ENCODE measurements at regions not wholly inside any gene's neighbourhood (a gene's known extent, or its start where the extent isn't known, plus 50 kb on each side); places are given as distances from the start of the nearest gene placed in this dataset.
"Not testable (repeated sequence)": the region's sequence is repeated elsewhere in the genome, so short reads cannot be mapped to it uniquely, and the experiment has no call there.

DNA sequence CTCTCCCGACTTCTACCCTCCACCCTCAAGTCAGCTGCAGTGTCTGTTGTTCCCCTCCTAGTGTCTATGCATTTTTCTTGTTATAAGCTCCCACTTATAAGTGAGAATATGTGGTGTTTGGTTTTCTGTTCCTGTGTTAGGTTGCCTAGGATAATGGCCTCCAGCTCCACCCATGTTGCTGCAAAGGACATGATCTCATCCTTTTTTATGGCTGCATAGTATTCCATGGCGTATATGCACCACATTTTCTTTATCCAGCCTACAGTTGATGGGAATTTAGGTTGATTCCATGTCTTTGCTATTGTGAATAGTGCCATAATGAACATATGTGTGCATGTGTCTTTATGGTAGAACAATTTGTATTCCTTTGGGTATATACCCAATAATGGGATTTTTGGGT is 80.7 kb downstream of the SPTSSA start:
- DNase-seq, result not testable (repeated sequence)

DNA sequence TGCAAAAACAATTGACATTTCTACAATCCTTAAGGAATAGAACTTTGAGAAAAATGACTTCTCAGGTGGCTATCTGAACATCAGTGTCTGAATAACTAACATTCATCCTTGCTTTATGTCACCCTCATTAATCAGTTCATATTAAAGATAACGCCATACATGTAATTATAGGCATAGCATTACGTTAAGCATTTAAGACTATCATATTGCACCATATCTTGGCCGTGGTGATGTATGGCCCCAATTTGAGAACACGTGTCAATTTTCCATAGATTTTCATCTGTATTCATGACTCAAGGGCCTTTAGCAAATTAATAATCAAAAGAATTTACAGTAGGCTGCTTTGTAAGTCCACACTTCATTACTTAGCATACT is 81.6 kb downstream of the SPTSSA start:
- DNase-seq, result no peak

DNA sequence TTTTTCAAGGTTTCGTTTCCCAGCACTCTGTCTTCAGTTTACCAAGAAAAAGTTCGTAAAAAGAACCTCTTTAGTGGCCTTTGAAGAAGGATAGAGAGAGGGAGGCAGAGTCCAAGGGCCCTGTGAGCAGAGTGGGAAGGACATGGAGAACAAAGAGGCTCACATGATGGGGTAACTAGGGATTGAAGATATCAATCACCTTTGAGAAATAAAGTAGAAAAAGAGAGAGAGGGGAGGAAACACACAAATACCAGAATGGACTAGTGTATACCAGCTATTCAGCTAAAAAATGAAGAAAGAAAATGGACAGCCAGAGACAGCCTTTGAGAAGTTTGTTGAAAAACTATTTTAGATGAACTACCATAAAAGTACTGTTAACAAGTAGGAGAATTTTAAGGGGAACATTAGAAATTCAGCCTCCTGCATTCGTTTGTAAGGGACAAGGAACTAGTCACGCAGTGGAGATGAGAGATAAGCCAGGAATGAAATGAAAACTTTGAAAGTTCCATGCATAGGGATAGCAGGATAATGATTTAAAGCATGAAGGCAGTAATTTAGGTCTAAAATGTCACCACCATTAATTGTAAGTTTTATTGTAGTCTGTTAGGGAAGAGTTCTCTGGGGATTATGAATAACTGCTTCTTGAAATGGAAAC is 82.1 kb downstream of the SPTSSA start:
- DNase-seq, result no peak

DNA sequence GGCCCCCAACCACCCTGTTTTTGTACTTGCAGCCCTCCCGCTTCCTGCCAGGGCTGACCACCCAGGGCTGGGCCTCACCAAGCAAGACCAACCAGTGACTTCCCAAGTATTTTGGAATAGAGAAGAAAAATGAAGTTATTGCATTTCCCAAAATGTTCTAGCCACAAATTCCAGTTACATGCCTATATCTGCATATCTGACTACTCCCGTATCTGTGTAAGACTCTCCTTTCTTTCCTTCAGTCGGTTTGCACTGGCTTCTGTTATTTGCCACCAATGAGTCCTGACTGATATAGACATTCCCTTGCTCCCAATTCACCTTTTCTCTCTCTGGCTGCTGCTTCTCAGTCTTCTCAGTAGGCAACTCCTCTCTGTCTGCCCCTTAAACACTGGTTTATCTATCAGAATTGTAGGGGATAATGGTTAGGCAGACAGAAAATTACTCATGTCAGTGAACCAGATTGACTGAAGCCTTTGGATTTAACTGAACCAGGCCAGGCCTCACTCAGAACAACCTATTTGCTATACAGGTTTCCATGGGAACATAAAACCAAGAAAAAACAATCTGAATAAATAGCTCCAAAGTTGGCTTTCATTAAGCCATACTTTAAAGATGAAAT is 85.3 kb downstream of the SPTSSA start:
- DNase-seq, result no peak

DNA sequence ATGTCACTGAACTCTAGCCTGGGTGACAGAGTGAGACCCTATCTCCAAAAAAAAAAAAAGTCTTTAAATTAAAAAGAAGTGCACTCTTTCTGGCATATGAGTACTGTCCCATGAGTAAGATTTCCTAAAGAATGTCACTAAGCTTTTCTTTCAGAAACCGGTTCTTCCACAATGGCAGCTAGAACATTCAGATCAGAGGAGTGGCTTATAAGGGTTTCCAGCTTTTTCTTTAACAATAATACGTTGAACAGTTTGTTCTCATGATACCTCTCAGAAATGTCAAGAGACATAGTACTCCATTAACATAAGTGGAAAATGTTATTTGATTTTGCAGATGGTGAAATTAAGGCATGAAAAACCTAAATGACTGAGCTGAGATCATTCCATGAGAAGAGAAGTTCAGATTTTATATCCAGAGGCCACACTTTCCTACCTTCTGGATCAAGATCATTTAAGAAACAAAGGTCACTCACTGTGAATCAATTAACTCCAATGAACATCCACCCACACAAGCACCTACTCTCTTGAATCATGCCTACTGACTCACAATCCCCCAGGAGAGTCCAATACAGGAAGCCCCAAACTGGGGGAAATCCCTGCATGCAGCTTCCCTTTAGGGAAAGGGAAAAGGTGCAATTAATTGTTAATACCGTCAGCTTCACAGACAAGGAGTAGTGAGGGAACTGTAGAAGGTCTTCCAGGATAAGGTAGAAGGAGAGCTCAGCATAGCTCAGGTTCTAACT is 86.9 kb downstream of the SPTSSA start:
- no peak for DNase-seq

DNA sequence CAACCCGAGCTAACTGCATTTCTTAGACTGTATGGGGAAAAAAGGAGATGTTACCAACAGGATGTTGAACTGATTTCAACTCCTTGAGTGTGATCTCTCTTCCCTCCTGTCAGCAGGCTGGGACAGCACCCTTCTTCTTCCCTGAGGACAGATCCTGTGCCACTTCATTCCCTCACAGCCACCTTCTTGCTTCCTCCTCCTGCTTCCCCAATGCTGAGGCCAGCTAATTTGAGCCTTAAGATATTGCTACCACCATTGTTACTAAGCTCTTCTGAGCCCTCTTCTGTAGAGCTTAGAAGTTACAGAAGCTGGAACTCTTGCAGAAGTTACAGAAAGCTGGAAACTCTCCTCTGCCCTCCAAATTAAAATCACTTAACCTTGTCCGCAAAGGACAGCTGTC is 88.8 kb downstream of the SPTSSA start:
- DNase-seq, result no peak

DNA sequence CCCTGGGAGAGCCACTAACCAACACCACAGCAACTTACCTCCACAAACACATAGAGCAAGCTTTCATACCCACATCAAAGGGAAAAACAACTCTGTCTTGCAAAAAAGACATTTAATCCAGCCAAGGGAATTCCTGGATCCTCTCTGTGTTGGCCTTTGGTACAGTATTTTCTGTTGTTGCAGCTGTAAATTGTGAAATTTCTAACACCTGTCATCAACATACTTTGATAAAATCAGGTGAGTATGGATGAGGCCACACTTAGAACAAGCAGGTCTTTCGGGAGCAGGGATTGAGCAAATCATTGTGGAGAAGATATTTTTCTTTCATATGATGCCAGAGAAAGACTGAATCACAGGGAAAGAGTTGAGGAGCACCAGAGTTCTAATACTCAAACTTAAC is 89.3 kb downstream of the SPTSSA start:
- no peak for DNase-seq

DNA sequence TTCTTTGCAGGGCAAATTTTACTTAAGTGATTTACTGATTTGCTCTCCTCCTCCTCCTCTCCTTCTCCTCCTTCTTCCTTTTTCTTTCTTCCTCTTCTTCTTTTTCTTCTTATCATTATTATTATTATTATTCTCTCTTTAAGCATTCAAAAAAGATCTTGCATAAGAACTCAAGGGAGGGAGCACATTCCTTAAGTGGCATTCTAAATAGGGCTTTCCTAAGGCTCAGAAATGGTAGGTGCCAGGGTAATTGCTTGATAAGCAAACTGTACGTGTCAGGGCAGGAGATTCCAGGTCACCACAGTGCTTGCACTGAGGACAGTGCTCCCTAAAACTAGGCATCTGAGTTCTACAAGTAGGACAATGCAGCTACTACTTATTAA is 92.4 kb downstream of the SPTSSA start:
- DNase-seq, result no peak

DNA sequence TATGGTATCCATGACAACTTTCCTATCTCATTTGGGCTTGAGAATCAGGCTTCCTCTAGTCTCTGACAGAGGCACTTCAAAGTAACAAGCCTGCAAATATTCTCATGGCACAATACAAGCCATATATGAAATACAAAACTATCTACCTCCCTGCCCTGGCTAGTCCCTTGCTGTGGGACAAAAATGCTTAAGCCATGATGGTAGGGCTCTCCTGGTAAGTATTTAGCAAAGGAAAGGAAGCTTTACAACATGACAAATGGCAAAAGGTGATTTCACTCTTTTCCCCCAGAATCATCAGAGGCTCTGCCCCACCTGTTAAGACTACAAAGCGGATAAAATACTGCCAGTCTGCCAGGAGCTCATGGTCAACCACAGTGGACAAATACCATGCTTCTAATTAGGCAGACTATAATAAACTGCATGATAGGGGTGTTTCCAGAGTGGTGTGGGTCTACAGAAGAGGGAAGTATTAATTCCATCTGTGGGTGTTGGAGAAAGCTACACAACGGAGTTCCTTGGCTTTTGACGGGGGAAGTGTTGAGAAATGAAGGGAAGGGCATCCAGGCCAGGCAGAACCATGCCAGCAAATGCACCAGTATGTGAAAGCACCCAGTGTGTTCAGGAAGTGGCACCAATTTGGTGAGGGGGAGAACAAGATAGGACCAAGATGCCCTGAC is 92.9 kb downstream of the SPTSSA start:
- no peak for DNase-seq

DNA sequence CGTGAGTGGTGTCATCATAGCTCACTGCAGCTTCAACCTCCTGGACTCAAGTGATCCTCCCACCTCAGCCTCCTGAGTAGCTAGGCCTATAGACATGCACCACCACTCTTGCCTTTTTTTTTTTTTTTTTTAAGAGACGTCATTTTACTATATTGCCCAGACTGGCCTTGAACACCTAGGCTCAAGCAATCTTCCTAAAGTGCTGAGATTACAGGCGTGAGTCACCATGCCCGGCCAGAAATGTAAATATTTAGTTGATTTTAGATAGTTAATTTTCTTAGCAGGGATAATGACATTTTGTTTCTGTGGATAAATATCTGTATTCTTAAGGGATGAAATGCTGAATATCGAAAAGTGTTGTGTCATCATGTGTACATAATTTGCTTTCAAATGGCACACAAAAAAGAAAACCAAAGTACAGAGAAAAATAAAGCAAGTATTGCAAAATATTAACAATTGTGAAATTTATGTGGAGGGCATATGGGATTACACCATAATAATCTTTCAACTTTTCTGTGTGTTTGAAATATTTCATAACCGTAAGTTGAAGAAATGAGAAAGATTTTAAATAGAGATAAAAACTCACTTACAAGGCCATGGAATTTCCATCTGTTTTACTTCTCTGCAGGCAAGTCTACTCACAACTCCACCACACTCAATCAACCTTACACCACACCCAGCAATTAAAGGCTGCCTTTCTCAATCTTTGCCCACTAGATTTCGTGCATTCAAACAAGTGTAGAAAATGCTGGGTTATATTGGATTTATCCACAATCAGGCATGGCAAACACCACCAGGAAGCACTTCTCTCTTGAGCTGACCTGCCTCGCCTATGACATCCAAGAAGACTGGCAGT is 93.7 kb downstream of the SPTSSA start:
- DNase-seq, result peak; percentile 55

DNA sequence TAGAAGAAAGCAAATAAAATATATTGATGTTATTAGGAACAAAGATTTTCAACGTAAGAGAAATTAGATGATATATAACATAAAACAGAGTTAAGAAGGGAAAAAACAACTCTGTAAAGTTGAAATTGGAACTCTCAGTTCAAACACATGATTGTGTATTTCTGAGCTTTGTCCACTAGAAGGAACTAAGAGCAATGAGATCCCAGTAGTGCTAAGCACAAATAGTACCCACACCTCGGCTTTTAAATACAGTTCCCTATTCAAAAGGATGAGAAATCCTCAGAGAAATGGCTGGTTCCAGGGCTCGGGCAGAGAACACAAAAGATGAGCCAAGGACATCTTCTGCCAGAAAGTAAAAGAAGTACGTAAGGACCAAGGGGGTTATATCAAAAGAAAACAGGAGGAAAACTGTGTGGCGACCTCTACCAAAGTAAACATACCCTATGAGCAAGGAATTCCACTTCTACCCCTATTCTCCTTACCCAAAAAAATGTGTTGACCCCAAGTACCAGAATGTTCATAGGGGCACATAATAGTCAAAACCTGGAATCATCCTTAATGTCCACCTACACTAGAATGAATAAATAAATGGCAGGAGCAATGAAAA is 96.6 kb downstream of the SPTSSA start:
- DNase-seq, result no peak

DNA sequence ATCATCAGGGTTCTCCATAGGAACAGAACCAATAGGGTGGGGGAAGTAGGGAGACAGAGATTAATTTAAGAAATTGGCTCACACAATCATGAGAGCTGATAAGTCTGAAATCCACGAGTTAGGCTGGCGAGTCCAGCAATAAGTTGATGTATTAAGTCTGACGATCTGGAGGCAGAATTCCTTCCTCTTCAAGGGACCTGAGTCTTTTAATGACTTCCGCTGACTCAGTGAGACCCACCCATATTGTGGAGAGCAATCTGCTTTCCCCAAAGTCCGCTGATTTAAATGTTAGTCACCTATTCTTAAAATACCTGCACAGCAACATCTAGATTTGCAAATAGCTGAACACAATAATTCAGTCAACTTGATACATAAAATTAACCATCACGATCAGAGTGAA is 97.8 kb downstream of the SPTSSA start:
- no peak for DNase-seq

DNA sequence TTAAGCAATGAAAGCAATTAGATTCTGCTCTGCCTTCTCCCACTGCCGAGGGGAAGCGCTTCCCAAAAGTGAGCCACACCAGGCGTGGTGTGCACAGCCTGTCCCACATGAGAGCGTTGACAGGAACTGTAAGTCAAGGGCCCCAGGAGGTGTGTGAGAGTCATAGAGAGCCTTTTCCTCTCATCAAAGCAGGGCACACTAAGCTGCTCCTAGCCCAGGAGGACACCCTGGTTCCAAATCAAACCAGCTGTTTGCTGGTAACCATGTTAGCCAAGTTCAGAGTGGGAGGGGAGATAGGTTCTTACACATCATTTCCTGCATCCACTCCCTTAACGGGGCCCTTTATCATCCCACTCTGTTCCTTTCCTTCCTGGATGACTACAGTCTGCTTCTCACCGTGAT is 98.3 kb downstream of the SPTSSA start:
- DNase-seq, result no peak

DNA sequence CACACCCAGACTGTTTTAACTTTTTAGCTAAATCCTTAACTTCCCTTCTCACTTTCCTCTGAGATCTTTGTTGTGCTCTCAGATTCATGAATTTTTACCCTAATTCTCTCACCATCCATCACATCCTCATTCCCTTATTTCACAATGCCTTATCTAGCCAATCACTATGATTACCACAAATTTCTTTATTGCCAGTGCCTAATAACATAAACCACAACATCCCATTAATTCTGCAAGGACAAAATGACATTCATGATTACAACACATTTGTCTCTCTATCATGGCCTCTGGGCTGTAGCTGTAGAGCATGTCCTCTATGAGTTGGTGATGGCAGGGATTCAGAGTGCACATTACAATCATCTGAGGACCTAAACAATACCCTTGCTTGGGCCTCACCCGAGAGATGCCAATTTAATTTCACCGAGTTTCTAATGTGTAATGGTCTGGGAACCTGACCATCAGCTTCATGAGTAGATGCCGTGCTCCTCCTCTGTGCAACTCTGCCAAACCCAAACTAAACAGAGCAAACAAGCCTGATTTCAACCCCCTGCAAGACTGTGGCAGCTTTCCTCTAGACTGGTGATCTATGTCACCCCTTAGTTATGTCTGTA is 99.3 kb downstream of the SPTSSA start:
- no peak for DNase-seq

DNA sequence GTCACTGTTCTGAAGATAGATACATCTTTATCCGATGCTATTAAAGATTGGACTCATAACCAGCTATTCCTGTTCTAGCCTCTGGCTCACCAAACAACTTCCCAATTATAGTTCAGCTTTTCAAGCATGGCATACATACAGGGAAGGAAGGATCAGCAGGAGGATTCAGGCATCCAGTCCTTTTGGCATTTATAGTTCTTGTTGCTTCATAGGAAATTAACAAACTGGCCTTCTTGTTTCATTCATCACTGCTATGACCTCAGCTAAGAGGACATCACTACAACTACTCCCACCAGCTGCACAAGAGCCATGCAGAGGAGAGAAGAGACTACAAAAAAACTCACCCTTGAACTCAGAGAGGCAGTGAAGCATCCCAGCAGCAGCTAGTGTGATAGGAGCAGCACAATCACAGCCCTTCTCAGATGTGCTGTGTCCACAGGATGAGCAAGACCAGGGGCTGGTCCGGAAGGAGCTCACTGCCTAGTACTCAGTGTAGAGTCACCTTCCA is 100.5 kb downstream of the SPTSSA start:
- no peak for DNase-seq

DNA sequence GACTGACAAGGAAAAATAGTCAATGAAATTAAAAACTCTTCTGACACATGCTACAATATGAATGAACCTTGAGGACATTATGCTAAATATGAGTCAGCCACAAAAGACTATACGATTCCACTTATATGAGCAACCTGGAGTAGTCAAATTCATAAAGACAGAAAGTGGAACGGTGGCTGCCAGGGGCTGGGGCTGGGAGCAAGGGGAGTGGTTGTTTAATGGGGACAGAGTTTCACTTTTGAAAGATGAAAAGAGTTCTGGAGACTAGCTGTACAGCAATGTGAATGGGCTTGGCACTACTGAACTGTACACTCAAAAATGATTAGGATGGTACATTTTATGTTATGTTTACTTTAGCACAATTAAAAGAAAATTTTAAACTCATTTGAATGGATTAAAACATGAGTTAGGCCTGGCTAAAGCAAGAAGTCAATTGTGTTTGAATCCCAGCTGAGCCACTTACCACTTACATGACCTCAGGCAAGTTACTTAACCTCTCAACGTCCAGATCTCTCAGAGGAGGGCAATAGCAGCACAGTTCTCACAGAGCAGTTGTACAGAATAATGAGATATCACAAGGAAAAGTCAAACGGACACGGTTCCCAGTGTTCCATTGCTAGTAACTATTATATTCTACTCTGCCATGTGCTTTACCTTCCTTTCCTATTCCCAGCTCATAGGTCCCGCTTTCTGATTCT is 102.5 kb downstream of the SPTSSA start:
- DNase-seq, result no peak

DNA sequence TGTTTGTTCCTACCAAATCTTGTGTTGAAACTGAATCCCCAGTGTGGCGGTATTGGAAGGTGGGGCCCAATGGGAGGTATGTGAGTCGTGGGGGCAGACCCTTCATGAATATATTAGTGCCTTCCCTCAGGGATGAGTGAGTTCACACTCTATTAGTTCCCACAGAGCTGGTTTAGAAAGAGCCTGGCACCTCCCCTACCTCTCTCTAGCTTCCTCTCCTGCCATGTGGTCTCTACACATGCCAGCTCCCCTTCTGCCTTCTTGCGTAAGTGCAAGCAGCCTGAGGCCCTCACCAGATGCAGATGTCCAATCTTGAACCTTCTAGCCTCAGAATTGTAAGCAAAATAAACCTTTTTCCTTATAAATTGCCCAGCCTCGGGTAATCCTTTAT is 105.8 kb downstream of the SPTSSA start:
- DNase-seq, result no peak

DNA sequence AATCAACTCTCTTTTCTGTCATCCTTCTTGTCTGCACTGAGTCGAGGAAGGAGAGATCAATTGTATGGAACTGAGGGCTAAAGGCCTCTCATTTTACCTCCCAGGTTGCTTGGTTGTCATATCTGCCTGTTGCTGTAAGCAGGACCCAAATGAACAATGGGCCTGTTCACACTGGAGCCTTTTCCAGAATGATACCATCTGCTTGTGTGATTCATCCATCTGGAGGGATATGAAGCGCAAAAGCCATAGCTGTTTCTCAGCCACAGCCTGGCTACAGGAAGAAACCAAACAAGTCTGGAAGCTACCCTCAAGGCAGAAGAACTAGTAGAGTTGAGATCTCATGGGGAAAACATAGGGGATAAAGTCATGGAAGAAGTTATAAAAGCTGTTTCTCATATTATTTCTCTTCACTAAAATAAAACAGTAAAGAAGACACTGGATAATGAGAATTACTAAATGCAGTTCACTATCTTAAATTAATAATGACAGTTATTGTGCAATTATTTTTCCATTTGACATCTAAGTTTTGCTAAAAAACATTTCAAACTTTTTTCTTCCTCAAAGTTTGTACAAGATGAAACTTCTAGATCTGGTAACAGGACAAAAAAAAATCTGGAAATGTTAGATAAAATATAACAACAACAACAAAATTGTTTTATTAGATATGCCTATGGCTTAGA is 106.3 kb downstream of the SPTSSA start:
- DNase-seq, result peak; percentile 5

DNA sequence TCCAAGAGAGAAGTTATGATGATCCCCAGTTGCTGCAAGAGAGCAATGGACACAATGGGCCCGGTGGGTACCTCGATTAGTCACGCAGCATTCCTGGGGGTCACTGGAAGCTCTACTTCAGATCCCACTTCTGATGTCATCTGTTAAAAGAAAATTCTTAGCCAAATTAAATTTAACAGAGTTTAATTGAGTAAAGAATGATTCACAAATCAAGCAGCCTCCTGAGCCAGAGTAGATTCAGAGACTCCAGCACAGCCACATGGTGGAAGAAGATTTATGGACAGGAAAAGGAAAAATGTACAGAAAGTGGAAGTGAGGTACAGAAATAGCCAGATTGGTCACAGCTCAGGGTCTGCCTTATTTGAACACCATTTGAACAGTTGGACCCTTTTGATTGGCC is 107.5 kb downstream of the SPTSSA start:
- no peak for DNase-seq

DNA sequence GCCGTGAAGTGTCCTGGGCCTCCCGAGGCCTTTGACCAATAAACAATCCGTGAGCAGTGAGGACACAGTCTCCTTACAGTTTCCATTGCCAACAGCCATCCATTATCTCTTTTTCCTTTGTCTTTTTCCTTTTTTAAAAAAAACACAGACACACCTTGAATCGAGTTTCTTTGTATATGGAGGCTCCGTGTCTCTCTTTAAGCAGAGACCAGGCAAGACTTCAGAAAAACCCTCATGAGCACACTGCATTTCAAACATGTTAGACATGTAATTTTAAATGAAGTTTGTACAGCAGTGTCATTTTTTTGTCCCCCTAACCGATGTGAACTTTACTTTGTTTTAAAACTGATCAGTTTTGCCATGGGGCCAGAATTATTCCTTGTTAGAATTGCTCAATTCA is 111.1 kb downstream of the SPTSSA start:
- DNase-seq, result no peak

DNA sequence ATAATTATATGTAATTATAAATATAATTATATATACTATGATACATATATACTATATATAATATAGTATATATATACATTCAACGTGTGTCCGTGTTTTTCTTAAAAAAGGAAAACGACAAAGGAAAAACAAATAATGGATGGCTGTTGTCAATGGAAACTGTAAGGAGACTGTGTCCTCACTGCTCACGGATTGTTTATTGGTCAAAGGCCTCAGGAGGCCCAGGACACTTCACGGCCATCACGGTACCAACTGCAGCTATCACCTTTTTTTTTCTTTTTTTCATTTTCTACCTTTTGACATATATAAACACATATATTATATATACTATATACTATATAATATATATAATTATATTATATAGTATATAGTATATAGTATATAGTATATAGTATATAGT is 113.4 kb downstream of the SPTSSA start:
- no peak for DNase-seq

Measured in DMS153 (cell line).